ENCODE measurements at regions not wholly inside any gene's neighbourhood (a gene's known extent, or its start where the extent isn't known, plus 50 kb on each side); places are given as distances from the start of the nearest gene placed in this dataset.

DNA sequence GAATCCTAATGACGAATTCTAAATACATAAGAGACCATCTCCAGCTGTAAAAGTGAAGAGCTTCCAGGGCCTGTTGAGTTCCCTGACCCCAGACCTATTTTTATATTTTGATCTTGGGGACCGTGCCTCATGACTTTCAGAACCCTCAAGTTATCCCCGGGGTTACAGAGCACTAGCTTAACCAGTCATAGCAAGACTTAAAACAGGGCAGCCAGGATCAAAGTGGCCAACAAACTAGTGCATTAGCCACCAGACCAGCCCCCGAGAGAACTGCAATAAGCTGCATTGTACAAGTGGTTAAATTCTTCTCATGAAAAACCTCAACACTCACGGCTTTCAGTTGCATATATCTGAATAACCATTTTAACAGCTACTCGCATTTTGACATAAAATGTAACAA is 183.0 kb downstream of the BARHL2 start:
- TF ChIP-seq, protein P1, sequence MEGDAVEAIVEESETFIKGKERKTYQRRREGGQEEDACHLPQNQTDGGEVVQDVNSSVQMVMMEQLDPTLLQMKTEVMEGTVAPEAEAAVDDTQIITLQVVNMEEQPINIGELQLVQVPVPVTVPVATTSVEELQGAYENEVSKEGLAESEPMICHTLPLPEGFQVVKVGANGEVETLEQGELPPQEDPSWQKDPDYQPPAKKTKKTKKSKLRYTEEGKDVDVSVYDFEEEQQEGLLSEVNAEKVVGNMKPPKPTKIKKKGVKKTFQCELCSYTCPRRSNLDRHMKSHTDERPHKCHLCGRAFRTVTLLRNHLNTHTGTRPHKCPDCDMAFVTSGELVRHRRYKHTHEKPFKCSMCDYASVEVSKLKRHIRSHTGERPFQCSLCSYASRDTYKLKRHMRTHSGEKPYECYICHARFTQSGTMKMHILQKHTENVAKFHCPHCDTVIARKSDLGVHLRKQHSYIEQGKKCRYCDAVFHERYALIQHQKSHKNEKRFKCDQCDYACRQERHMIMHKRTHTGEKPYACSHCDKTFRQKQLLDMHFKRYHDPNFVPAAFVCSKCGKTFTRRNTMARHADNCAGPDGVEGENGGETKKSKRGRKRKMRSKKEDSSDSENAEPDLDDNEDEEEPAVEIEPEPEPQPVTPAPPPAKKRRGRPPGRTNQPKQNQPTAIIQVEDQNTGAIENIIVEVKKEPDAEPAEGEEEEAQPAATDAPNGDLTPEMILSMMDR (IDR thresholded peaks at IDR 0.05; ENCODE audit: insufficient read depth, low read depth, low read length) = no peak
- no peak for TF ChIP-seq EZH2 (IDR thresholded peaks at IDR 0.05; ENCODE audit: insufficient read depth, low read length)
